H1 (cell line): ENCODE measurements at regions not wholly inside any gene's neighbourhood (a gene's known extent, or its start where the extent isn't known, plus 50 kb on each side); places are given as distances from the start of the nearest gene placed in this dataset.

ENCODE experiments used
- CTCF ChIA-PET: fragments of 300-600 bp; sonication (Branson Sonifier 250); formaldehyde crosslinking; loops from one replicate; lab custom pipeline; 2021; ENCODE audit not compliant: partially characterized antibody; lab: Charles Lee
- POLR2A ChIA-PET: fragments of 300-600 bp; sonication (Branson Sonifier 250); formaldehyde crosslinking; loops from one replicate; lab custom pipeline; 2021; ENCODE audit warnings: inconsistent platforms; ENCODE audit not compliant: partially characterized antibody; lab: Charles Lee
- DNase-seq, 2 experiments: peaks; one replicate each; pipeline versions ENCODE4 v3.0.0 to v3.0.0-alpha.2; 2010 to 2022; ENCODE audit warnings: low spot score in 2 of 2, low read depth in 1 of 2, mixed read lengths in 1 of 2
- FAIRE-seq: peaks from 2 replicates; lab custom pipeline; 2011; peaks lifted over from hg19 to GRCh38; lab: Jason Lieb, UNC
- H2AFZ ChIP-seq: 2 replicates; pipeline ENCODE4 v1.8.1; 2012; ENCODE audit warnings: low read length, inconsistent platforms
- H2AK5ac ChIP-seq: 2 replicates; pipeline ENCODE4 v1.6.1; 2013; ENCODE audit warnings: low read depth, low read length
- H2BK120ac ChIP-seq: replicated peaks from 2 replicates; pipeline ENCODE3; 2013; ENCODE audit warnings: low read depth, low read length, inconsistent platforms
- H2BK12ac ChIP-seq: 2 replicates; pipeline ENCODE4 v1.6.1; 2013; ENCODE audit warnings: low read depth, low read length
- H2BK15ac ChIP-seq: 2 replicates; pipeline ENCODE4 v1.6.1; 2013; ENCODE audit warnings: low read length
- H2BK20ac ChIP-seq: 2 replicates; pipeline ENCODE4 v1.6.1; 2013; ENCODE audit warnings: low read length
- H2BK5ac ChIP-seq: 2 replicates; pipeline ENCODE4 v1.6.1; 2013; ENCODE audit warnings: low read depth, low read length
- H3K14ac ChIP-seq: 2 replicates; pipeline ENCODE4 v1.6.1; 2013; ENCODE audit warnings: inconsistent platforms; ENCODE audit not compliant: insufficient read length
- H3K18ac ChIP-seq: 2 replicates; pipeline ENCODE4 v1.6.1; 2013; ENCODE audit warnings: low read length; ENCODE audit errors: extremely low read depth
- H3K23ac ChIP-seq: 2 replicates; pipeline ENCODE4 v1.6.1; 2013; ENCODE audit warnings: inconsistent platforms; ENCODE audit not compliant: insufficient read length
- H3K23me2 ChIP-seq: 2 replicates; pipeline ENCODE4 v1.6.1; 2013; ENCODE audit warnings: low read depth, low read length
- H3K27ac ChIP-seq: 2 replicates; pipeline ENCODE4 v1.6.1; 2011; ENCODE audit warnings: low read depth, low read length, inconsistent platforms
- H3K27me3 ChIP-seq, 4 experiments: replicated peaks in 1 of 4; 1 replicate in 1 of 4; 2 replicates in 3 of 4; pipeline versions ENCODE4 v1.6.1 to v1.8.1; 2011 to 2013; ENCODE audit warnings: low read length in 3 of 4, mild to moderate bottlenecking in 3 of 4, inconsistent platforms in 2 of 4, mixed read lengths in 2 of 4, moderate library complexity in 1 of 4; ENCODE audit not compliant: control insufficient read depth in 3 of 4, insufficient read depth in 3 of 4; ENCODE audit errors: extremely low read depth in 1 of 4
- H3K36me3 ChIP-seq, 4 experiments: 2 replicates each; pipeline versions ENCODE4 v1.6.1 to v1.8.1; 2011 to 2013; ENCODE audit warnings: mild to moderate bottlenecking in 4 of 4, low read length in 3 of 4, moderate library complexity in 2 of 4, control low read depth in 1 of 4, inconsistent platforms in 1 of 4; ENCODE audit not compliant: insufficient read depth in 4 of 4, control insufficient read depth in 2 of 4
- H3K4ac ChIP-seq: replicated peaks from 2 replicates; pipeline ENCODE3; 2013; ENCODE audit warnings: low read length, low read depth, mixed read lengths, inconsistent platforms; ENCODE audit not compliant: insufficient read length
- H3K4me1 ChIP-seq, 4 experiments: replicated peaks in 1 of 4; 1 replicate in 1 of 4; 2 replicates in 3 of 4; pipeline versions ENCODE4 v1.6.1 to v1.8.1; 2011 to 2013; ENCODE audit warnings: low read length in 3 of 4, inconsistent platforms in 2 of 4, mixed read lengths in 1 of 4; ENCODE audit not compliant: insufficient read depth in 4 of 4, control insufficient read depth in 3 of 4
- H3K4me2 ChIP-seq, 2 experiments: 2 replicates each; pipeline versions ENCODE4 v1.6.1 to v1.8.1; 2011 to 2013; ENCODE audit warnings: low read depth in 2 of 2, low read length in 2 of 2, control low read depth in 1 of 2, inconsistent platforms in 1 of 2, mild to moderate bottlenecking in 1 of 2; ENCODE audit not compliant: insufficient read depth in 1 of 2
- H3K4me3 ChIP-seq, 4 experiments: fragments of 200-600, 300-600 bp in 1 of 4; sonication (generic), shearing (Covaris generic), sonication (Bioruptor Twin) in 1 of 4; 2 replicates each; pipeline versions ENCODE4 v1.5.1 to v1.8.1; 2011 to 2016; ENCODE audit warnings: low read length in 4 of 4, low read depth in 3 of 4, control low read depth in 2 of 4, inconsistent platforms in 2 of 4, mild to moderate bottlenecking in 2 of 4, mixed read lengths in 1 of 4, moderate library complexity in 1 of 4; ENCODE audit not compliant: insufficient read depth in 2 of 4; ENCODE audit errors: extremely low read depth in 1 of 4
- H3K56ac ChIP-seq: replicated peaks from 2 replicates; pipeline ENCODE3; 2013; ENCODE audit warnings: low read depth, mild to moderate bottlenecking, mixed read lengths, low read length, inconsistent platforms; ENCODE audit not compliant: insufficient read length
- H3K79me1 ChIP-seq: 2 replicates; pipeline ENCODE4 v1.6.1; 2013; ENCODE audit warnings: low read depth, low read length, control low read depth
- H3K79me2 ChIP-seq, 2 experiments: 2 replicates each; pipeline versions ENCODE4 v1.6.1 to v1.8.1; 2012 to 2013; ENCODE audit warnings: low read length in 2 of 2, mild to moderate bottlenecking in 2 of 2, inconsistent platforms in 1 of 2; ENCODE audit not compliant: insufficient read depth in 2 of 2, control insufficient read depth in 1 of 2
- H3K9ac ChIP-seq, 4 experiments: replicated peaks in 1 of 4; 1 replicate in 1 of 4; 2 replicates in 3 of 4; pipeline versions ENCODE4 v1.6.1 to v1.8.1; 2011 to 2013; ENCODE audit warnings: low read depth in 3 of 4, low read length in 3 of 4, control low read depth in 2 of 4, mild to moderate bottlenecking in 2 of 4, moderate library complexity in 2 of 4, inconsistent platforms in 1 of 4; ENCODE audit errors: extremely low read depth in 1 of 4
- H3K9me3 ChIP-seq, 2 experiments: 2 replicates each; pipeline versions ENCODE4 v1.6.1 to v1.8.1; 2012 to 2013; ENCODE audit warnings: mild to moderate bottlenecking in 2 of 2, moderate library complexity in 2 of 2, control low read depth in 1 of 2, inconsistent platforms in 1 of 2, low read depth in 1 of 2, low read length in 1 of 2, mixed read lengths in 1 of 2; ENCODE audit not compliant: insufficient read depth in 2 of 2
- H4K20me1 ChIP-seq, 2 experiments: replicated peaks in 1 of 2; 2 replicates each; pipeline versions ENCODE3 to v1.8.1; 2011 to 2013; ENCODE audit warnings: inconsistent platforms in 2 of 2, low read length in 2 of 2, mild to moderate bottlenecking in 1 of 2; ENCODE audit not compliant: insufficient read depth in 2 of 2, control insufficient read depth in 1 of 2
- H4K5ac ChIP-seq: 2 replicates; pipeline ENCODE4 v1.6.1; 2013; ENCODE audit warnings: low read length, low read depth, mixed read lengths, inconsistent platforms; ENCODE audit not compliant: insufficient read length
- H4K8ac ChIP-seq: 2 replicates; pipeline ENCODE4 v1.8.0; 2013; ENCODE audit warnings: mild to moderate bottlenecking, moderate library complexity, low read length, inconsistent platforms; ENCODE audit not compliant: insufficient read depth; ENCODE audit errors: extremely low read depth
- H4K91ac ChIP-seq: replicated peaks from 2 replicates; pipeline ENCODE3; 2013; ENCODE audit warnings: low read length, mixed read lengths, inconsistent platforms; ENCODE audit not compliant: insufficient read length
- WGBS, 2 experiments: shearing (Covaris generic) in 1 of 2; methylation state at CpG; one replicate each; pipeline versions ENCODE4 v1.1.6 to v1.1.7; 2013 to 2015; ENCODE audit warnings: low lambda C conversion rate in 2 of 2, mixed read lengths in 2 of 2, inconsistent platforms in 1 of 2, low coverage in 1 of 2, missing lambda C conversion rate in 1 of 2; ENCODE audit not compliant: insufficient replicate concordance in 2 of 2, insufficient coverage in 1 of 2, insufficient read length in 1 of 2; ENCODE audit errors: extremely low coverage in 1 of 2, missing lambda C conversion rate in 1 of 2; 5-methylcytosine and 5-hydroxymethylcytosine counted together

GRCh38 chr3:46091046-46091445, 63.8 kb upstream of the XCR1 start:
- no peak overlapping the region for H2BK12ac ChIP-seq
- H3K9me3 ChIP-seq = peaks cover under 1 to 4% of the 10 kb centered on the region in 2 experiments; a peak in 2 of 4 replicates
- WGBS, 2 experiments = 93% methylated on average over 3 of the region's 3 CpGs; no CpG with 5 or more reads in 1 of the 2 experiments
- H3K23me2 ChIP-seq = no peaks in the 10 kb centered on the region
- no peak overlapping the region for H3K9ac ChIP-seq
- no peak overlapping the region for H3K4me2 ChIP-seq
- H2BK20ac ChIP-seq = no peak overlapping the region
- H3K14ac ChIP-seq = no peak overlapping the region
- no peak overlapping the region for H4K5ac ChIP-seq
- no peaks in the 10 kb centered on the region for H3K79me2 ChIP-seq
- H2AFZ ChIP-seq = no peak overlapping the region
- no peak overlapping the region for H2AK5ac ChIP-seq
- DNase-seq (no peak), FAIRE-seq (no peak)
- H3K79me1 ChIP-seq = no peaks in the 10 kb centered on the region
- H3K27me3 ChIP-seq = no peaks in the 10 kb centered on the region; a peak in 1 of 7 replicates
- H4K91ac ChIP-seq = no peak overlapping the region
- H3K36me3 ChIP-seq = no peaks in the 10 kb centered on the region
- H3K23ac ChIP-seq = no peak overlapping the region
- POLR2A ChIA-PET = no interaction called here
- CTCF ChIA-PET = interaction anchor here (1.0 to 7.6 kb wide), 2 partner anchors 10 to 13 kb away, joined by 3 to 60 read pairs; no protein-coding TSS in a partner anchor
- H3K4me3 ChIP-seq = no peak overlapping the region
- no peak overlapping the region for H3K4ac ChIP-seq
- H2BK5ac ChIP-seq = no peak overlapping the region
- H2BK120ac ChIP-seq = no peak overlapping the region
- H2BK15ac ChIP-seq = no peak overlapping the region
- H3K4me1 ChIP-seq = no peaks in the 10 kb centered on the region
- no peak overlapping the region for H3K18ac ChIP-seq
- H4K8ac ChIP-seq = no peak overlapping the region
- H3K27ac ChIP-seq = no peak overlapping the region
- no peaks in the 10 kb centered on the region for H4K20me1 ChIP-seq
- H3K56ac ChIP-seq = no peak overlapping the region
